H1 (cell line): ENCODE measurements at regions not wholly inside any gene's neighbourhood (a gene's known extent, or its start where the extent isn't known, plus 50 kb on each side); places are given as distances from the start of the nearest gene placed in this dataset.

Source experiments
- ATF2 ChIP-seq: IDR thresholded peaks from 2 replicates; pipeline ENCODE4 v1.6.1; 2012; ENCODE audit warnings: low read length, inconsistent platforms
- CREB1 ChIP-seq: IDR thresholded peaks from 2 replicates; pipeline ENCODE4 v1.6.1; 2012; ENCODE audit warnings: inconsistent platforms
- GABPA ChIP-seq: IDR thresholded peaks from 2 replicates; pipeline ENCODE4 v1.6.1; 2011; ENCODE audit warnings: mild to moderate bottlenecking, low read length, moderate library complexity, borderline replicate concordance; ENCODE audit not compliant: insufficient read depth
- KDM1A ChIP-seq: fragments of 200-600, 300-600 bp; sonication (generic); IDR thresholded peaks from 2 replicates; pipeline ENCODE4 v1.7.1; 2016; ENCODE audit warnings: mild to moderate bottlenecking, low read length, borderline replicate concordance
- KDM5A ChIP-seq: fragments of 200-600 bp; IDR thresholded peaks from 2 replicates; pipeline ENCODE4 v1.7.1; 2012; ENCODE audit warnings: mild to moderate bottlenecking, low read length, inconsistent platforms, mixed read lengths
- NANOG ChIP-seq: IDR thresholded peaks from 2 replicates; pipeline ENCODE4 v1.6.1; 2011; ENCODE audit warnings: low read length, low read depth, mild to moderate bottlenecking, inconsistent platforms; ENCODE audit not compliant: insufficient read depth, poor library complexity, severe bottlenecking
- NRF1 ChIP-seq: IDR thresholded peaks from 2 replicates; pipeline ENCODE4 v1.6.1; 2011; ENCODE audit warnings: mild to moderate bottlenecking, low read depth, low read length, improper control_type of control experiment
- RXRA ChIP-seq: IDR thresholded peaks from 2 replicates; pipeline ENCODE4 v1.6.1; 2011; ENCODE audit warnings: low read depth, mild to moderate bottlenecking, low read length, moderate library complexity; ENCODE audit not compliant: insufficient read depth
- TF ChIP-seq, protein P1 (sequence below): fragments of 300-600 bp; sonication (generic); IDR thresholded peaks from 2 replicates; pipeline ENCODE4 v1.7.1; 2012; ENCODE audit warnings: low read length, moderate library complexity, mild to moderate bottlenecking, inconsistent platforms; ENCODE audit not compliant: insufficient replicate concordance

DNA sequence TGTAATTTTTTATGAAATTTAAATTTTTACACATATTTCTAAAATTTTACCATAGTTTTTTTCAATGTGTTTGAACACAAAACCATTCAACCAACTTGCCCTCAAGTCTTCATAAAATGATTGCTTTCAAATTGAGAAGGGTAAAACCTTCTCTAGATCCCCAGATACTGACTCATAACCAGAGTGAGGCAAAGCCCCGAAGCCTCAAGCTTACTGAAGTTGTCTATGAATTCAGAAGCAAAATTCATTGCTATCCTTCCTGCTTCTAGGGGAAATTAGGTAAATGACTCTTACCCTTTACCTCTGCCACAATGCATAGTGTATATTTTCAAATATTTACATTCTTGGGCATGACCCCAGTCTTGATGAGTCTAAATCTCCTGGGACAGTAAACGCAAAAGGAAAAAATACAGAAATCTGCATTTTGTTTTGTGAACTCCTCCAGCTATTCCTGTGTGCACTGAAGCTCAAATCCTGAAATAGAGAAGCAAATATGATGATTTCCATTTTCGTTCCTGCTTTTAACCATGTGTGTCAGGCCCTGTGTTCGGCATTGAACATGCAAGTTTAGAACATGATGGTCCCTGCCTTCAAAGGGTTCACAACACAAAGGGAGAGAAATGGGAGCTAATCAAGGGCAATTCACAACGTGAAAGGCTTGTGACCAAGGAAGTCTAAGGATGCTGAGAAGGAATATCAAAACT is 246.3 kb downstream of the SUCLG1 start (continued):
- TF ChIP-seq ATF2 (no peak), RXRA (no peak), GABPA (no peak), CREB1 (no peak), NRF1 (no peak), KDM1A (no peak), NANOG (no peak), KDM5A (no peak)
- TF ChIP-seq, protein P1, sequence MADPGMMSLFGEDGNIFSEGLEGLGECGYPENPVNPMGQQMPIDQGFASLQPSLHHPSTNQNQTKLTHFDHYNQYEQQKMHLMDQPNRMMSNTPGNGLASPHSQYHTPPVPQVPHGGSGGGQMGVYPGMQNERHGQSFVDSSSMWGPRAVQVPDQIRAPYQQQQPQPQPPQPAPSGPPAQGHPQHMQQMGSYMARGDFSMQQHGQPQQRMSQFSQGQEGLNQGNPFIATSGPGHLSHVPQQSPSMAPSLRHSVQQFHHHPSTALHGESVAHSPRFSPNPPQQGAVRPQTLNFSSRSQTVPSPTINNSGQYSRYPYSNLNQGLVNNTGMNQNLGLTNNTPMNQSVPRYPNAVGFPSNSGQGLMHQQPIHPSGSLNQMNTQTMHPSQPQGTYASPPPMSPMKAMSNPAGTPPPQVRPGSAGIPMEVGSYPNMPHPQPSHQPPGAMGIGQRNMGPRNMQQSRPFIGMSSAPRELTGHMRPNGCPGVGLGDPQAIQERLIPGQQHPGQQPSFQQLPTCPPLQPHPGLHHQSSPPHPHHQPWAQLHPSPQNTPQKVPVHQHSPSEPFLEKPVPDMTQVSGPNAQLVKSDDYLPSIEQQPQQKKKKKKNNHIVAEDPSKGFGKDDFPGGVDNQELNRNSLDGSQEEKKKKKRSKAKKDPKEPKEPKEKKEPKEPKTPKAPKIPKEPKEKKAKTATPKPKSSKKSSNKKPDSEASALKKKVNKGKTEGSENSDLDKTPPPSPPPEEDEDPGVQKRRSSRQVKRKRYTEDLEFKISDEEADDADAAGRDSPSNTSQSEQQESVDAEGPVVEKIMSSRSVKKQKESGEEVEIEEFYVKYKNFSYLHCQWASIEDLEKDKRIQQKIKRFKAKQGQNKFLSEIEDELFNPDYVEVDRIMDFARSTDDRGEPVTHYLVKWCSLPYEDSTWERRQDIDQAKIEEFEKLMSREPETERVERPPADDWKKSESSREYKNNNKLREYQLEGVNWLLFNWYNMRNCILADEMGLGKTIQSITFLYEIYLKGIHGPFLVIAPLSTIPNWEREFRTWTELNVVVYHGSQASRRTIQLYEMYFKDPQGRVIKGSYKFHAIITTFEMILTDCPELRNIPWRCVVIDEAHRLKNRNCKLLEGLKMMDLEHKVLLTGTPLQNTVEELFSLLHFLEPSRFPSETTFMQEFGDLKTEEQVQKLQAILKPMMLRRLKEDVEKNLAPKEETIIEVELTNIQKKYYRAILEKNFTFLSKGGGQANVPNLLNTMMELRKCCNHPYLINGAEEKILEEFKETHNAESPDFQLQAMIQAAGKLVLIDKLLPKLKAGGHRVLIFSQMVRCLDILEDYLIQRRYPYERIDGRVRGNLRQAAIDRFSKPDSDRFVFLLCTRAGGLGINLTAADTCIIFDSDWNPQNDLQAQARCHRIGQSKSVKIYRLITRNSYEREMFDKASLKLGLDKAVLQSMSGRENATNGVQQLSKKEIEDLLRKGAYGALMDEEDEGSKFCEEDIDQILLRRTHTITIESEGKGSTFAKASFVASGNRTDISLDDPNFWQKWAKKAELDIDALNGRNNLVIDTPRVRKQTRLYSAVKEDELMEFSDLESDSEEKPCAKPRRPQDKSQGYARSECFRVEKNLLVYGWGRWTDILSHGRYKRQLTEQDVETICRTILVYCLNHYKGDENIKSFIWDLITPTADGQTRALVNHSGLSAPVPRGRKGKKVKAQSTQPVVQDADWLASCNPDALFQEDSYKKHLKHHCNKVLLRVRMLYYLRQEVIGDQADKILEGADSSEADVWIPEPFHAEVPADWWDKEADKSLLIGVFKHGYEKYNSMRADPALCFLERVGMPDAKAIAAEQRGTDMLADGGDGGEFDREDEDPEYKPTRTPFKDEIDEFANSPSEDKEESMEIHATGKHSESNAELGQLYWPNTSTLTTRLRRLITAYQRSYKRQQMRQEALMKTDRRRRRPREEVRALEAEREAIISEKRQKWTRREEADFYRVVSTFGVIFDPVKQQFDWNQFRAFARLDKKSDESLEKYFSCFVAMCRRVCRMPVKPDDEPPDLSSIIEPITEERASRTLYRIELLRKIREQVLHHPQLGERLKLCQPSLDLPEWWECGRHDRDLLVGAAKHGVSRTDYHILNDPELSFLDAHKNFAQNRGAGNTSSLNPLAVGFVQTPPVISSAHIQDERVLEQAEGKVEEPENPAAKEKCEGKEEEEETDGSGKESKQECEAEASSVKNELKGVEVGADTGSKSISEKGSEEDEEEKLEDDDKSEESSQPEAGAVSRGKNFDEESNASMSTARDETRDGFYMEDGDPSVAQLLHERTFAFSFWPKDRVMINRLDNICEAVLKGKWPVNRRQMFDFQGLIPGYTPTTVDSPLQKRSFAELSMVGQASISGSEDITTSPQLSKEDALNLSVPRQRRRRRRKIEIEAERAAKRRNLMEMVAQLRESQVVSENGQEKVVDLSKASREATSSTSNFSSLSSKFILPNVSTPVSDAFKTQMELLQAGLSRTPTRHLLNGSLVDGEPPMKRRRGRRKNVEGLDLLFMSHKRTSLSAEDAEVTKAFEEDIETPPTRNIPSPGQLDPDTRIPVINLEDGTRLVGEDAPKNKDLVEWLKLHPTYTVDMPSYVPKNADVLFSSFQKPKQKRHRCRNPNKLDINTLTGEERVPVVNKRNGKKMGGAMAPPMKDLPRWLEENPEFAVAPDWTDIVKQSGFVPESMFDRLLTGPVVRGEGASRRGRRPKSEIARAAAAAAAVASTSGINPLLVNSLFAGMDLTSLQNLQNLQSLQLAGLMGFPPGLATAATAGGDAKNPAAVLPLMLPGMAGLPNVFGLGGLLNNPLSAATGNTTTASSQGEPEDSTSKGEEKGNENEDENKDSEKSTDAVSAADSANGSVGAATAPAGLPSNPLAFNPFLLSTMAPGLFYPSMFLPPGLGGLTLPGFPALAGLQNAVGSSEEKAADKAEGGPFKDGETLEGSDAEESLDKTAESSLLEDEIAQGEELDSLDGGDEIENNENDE, result no peak
